Skeletal muscle cell (primary cell): ENCODE measurements at regions not wholly inside any gene's neighbourhood (a gene's known extent, or its start where the extent isn't known, plus 50 kb on each side); places are given as distances from the start of the nearest gene placed in this dataset.
"Not testable (repeated sequence)": the region's sequence is repeated elsewhere in the genome, so short reads cannot be mapped to it uniquely, and the experiment has no call there.

Source experiments
- DNase-seq: peaks from one replicate; pipeline ENCODE4 v3.0.0-alpha.2; 2010; ENCODE audit warnings: low read depth
- H3K4me3 ChIP-seq: 2 replicates; pipeline ENCODE4 v1.5.1; 2011; ENCODE audit warnings: low read depth, mild to moderate bottlenecking, control low read depth, low read length, moderate library complexity

DNA sequence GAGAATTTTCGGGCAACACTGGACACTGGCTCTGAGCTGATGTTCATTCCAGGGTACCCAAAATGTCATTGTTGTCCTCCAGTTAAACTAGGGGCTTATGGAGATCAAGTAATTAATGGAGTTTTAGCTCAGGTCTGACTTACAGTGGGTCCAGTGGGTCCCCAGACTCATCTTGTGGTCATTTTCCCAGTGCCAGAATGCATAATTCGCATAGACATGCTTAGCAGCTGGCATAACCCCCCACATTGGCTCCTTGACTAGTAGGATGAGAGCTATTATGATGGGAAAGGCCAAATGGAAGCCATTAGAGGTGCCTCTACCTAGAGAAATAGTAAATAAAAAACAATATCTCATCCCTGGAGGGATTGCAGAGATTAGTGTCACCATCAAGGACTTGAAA is 818.9 kb downstream of the TMTC2 start:
- DNase-seq = no peak
- H3K4me3 ChIP-seq = no peak overlapping the region

DNA sequence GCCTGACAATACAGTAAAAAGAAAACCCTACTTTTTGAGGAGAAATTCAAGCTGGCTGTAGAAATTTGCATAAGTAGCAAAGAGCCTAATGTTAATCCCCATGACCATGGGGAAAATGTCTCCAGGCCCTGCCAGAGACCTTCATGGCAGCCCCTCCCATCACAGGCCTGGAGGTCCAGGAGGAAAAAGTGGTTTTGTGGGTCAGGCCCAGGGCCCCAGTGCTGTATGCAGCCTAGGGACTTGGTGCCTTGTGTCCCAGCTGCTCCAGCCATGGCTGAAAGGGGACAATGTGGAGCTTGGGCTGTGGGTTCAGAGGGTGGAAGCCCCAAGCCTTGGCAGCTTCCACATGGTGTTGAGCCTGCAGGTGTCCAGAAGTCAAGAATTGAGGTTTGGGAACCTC is 813.2 kb downstream of the TMTC2 start:
- not testable (repeated sequence) for H3K4me3 ChIP-seq, DNase-seq

DNA sequence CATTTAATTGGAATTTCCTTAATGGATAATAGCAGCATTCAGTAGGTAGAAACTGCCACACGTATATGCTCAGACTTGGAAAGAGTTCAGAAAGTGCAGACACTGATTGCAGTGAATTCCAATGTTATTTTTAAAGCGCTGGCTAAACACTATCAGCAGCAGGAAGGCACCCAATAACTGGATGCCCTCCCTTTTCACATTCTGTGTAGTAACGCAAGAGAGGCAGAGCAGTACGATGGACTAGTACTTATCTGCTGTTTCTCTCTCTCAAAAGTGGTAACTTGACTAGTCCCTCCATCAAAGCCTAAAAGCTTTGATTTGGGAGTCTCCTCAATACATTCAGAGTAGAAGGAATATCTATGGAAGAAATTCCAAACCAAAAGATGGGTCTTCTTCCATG is 791.0 kb downstream of the TMTC2 start:
- no peak overlapping the region for H3K4me3 ChIP-seq
- no peak for DNase-seq

DNA sequence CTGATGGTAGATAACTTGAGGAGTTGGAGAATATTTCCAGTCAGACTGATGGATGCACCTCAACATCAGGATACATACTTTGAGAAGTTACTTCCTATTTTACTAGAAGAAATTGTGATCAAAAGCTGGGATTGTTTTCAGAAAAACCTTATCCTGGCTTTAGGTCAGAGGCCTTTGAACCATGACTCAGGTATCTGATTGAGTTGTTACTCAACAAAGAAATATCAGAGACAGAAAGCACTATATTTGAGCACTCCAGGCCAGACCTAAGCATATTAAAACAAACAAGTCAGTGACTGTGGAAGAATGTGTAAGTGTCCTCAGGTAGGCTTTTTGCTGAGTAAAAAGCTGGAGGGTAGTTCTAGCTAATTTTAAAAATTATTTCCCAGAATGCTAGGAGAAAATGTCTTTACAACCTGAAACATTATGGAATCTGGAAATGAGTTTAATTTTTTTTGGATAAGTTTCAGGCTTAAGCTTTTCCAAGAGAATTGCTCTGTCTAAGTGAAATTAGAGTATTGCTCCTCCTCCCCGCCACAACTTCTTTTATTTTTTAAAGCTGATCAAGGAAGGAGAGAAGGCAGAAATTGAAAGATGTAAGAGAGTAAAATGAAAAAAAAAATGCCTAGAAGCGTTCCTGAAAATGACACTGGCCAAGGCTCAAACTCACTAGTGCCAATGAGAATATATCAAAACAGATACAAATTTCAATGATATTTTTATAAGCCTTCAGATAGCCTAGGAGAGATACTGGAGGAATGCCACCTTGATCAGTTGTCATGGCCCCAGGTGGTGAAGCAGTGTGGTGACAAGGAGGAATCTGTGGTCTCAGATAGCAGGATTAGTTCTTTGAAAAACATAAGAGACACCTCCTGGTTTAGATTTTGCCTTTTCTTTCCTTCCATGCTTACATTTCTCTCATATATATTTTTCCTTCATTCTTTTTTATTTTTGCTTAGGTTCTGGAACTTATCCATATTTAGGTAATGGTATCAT is 790.3 kb downstream of the TMTC2 start:
- H3K4me3 ChIP-seq = no peak overlapping the region
- DNase-seq = no peak

DNA sequence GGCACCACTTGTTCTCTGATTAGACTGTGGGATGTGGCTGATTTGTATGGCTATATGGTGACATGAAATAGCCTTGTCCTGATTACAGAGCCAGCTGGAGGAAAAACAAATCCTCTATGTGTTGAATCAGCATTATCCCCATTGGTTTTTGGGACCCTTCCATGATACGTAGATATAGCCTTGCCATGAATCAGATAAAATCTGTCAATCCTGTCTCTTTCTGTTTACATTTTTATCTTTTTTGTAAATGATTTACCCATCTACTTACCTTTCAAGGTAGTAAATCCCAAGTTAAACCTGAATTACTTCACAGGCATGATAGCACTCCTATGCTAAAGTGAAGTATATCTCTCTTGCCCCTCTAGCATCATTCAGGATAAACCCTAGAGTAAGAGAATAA is 789.3 kb downstream of the TMTC2 start:
- no peak for DNase-seq
- no peak overlapping the region for H3K4me3 ChIP-seq

DNA sequence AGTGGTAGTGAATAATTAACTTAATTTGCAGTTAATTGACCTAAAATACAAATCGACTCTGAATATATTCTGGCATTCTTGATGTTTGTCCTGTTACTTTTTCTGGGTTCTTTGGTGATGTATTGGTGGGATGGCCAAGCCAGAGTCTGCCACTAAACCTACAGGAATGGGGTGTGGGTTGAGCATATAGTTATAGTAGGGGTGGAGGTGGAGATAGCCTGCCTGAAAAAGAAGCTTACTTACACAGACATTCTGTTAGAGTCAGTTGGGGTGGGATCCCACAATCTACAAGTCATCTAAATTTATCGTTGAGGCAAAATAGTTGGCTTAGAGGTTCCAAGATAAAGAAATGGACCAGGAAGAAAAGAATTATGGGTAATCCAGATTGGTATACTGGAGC is 787.7 kb downstream of the TMTC2 start:
- no peak overlapping the region for H3K4me3 ChIP-seq
- no peak for DNase-seq

DNA sequence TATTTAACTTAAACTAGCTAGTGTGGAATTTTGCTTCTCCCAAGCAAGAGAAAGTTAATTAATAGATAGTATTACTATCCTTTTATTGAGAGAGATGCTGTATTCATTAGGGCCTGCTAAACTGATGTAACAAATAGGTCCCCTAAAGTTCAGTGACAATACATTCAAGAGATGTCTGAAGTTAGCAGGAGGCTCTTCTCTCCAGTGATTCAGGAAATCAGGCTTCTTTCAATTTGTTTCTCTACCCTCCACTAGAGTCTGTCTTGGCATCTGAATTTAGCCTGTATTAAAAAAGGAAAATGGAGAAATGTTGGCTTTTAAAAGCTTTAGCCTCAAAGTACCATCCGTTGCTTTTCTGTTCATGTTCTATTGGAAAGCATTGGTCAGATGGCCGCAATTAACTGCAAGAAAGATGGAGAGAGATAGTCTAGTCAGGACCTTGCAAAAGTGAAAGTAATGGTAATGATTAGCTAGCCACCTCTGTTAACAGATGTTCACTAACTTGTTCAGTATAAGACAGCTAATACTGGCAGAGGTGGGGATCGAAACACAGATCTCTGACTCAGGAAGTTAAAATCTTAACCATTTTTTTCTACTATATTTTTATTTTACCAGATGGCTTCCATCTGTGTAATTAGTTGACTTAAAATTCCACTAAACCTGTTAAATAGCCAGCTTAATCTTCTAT is 786.8 kb downstream of the TMTC2 start:
- no peak overlapping the region for H3K4me3 ChIP-seq
- no peak for DNase-seq

DNA sequence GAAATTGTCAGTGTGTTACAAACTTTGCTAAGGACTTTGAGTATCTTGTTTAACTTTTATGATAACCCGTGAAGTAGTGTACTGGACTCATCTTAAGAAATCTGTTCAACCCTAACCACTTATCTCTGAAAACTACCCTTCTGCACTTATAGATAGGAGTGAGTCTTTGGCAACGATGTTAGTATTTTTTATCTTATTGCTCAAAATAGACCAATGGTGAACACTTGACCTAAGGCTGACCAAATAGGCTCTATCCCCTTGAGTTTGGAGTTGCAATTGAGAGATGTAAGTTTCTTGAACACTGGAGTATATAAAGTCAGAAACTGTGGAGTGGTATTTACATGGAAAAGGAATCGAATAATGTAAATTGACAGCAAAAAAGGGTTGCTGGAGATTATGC is 786.1 kb downstream of the TMTC2 start:
- H3K4me3 ChIP-seq = no peak overlapping the region
- DNase-seq = no peak

DNA sequence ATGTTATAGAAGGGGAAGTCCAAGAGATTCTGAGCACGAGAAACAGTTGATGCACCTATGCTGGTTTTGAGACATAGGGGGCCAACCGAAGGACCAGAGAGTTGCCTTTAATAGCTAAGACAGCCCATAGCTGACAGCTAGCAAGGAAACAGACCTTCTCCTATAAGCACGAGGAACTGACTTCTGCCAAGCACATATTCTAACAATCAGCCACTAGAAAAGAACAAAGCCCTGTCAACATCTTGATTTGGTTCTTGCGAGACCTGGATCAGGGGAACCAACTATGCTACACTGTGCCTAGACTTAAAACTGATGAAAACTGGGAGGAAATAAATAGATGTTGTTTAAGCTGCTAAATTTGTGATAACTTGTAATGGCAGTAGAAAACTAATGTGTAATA is 785.6 kb downstream of the TMTC2 start:
- H3K4me3 ChIP-seq = no peak overlapping the region
- DNase-seq = no peak

DNA sequence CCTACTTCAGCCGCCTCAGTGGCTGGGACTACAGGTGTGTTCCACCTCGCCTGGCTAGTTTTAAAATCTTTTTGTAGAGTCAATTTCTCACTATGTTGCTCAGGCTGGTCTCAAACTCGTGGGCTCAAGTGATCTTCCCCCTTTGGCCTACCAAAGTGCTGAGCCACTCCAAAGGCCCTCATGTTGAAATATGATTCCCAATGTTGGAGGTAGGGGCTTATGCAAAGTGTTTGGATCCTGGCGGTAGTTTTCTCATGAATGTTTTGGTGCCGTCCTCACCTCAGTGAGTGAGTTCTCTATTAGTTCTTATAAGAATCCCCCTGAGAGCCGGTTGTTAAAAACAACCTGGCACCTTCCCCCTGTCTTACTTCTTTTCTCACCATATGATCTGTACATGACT is 784.6 kb downstream of the TMTC2 start:
- no peak for DNase-seq
- H3K4me3 ChIP-seq = no peak overlapping the region

DNA sequence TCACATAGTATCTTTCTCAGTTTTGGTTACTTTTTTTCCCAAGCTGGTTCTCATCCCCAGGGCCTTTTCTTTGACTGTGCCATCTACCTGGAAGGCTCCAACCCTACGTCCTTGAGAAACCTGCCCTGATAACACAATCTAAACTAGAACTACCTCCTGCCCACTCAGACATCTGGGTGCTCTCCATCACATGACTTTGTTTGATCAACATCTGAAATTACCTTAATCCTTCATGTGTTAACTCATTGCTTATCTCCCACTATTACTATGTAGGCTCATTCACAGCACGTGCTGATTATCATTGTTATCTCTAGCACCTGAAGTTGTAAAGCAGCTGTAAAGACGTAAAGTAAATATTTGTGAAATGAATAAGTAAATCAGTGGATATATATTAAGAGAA is 784.0 kb downstream of the TMTC2 start:
- H3K4me3 ChIP-seq = no peak overlapping the region
- no peak for DNase-seq

DNA sequence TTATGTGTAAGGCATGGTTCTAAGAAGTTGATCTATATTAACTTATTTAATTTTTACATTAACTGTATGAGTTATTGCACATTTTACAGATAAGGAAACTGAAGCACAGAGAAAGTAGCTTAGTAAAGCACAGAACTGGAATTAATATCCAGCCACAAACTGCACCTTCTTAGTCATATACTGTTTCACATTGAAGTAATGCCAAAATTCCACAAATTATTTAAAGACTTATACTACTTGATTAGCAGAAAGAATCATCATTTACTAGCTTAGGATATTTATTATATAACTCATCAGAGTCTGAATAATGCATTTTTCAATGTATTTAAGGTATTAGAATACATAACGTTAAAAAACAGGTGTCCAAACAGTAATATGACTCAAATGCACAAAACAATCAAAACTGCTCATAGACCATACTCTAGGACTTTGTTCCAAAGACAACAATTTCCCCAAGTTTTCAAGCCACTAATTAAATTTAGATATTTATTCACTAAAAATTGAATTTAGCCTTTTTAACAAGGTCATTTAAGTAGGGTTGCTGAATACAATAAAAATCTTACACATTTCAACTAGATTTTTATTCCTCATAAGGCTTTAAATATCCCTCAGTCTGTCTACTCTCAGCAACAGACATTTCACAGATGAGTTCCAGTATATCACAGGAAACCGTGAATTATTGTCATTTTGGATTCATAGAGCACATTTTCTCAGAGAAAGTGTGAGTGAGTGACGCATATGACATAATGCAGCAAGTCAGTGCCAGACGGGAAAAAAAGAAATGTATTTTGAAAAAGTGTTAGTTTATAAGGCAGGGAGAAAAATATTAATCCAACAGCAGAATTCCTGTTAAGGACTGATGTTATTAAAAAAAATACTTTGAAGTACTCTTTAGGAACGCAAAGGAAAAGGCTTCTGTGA is 782.5 kb downstream of the TMTC2 start:
- H3K4me3 ChIP-seq = no peak overlapping the region
- no peak for DNase-seq

DNA sequence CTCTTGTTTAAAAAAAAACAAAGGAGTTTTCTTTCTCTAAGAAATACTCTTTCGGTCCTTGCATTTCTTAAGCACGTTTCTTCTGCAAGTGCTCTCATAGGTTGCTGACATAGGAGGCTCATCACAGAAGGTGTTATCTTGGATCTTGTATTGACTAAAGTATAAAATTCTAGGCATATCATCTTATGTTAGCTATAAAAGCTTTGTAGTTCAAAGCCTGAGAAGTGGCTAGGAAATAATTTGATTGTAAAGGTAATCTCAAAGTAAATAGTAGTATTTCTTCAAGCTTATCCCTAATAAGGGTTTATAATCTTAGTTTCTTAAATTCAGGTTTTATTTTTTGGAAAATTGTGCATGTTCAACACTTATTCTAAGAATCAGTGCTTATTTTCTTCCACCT is 778.9 kb downstream of the TMTC2 start:
- no peak overlapping the region for H3K4me3 ChIP-seq
- no peak for DNase-seq

DNA sequence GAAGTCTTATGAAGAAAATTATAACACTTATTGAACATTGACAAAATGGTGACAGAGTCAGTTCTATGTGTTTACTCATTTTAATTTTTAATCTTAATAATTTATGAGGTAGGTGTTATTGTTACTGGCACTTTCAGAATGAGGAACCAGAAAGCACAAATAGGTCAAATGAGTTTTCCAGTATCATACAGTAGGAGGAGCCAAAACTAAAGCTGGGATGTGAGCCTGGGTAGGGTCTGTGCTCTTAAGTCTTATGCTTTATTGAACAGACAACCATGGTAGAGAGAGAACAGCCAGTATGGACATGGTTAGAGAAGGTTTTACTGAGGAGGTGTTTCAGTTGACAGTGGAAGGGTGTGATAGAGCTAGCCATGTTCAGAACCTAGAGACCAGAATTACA is 775.7 kb downstream of the TMTC2 start:
- DNase-seq = no peak
- no peak overlapping the region for H3K4me3 ChIP-seq

DNA sequence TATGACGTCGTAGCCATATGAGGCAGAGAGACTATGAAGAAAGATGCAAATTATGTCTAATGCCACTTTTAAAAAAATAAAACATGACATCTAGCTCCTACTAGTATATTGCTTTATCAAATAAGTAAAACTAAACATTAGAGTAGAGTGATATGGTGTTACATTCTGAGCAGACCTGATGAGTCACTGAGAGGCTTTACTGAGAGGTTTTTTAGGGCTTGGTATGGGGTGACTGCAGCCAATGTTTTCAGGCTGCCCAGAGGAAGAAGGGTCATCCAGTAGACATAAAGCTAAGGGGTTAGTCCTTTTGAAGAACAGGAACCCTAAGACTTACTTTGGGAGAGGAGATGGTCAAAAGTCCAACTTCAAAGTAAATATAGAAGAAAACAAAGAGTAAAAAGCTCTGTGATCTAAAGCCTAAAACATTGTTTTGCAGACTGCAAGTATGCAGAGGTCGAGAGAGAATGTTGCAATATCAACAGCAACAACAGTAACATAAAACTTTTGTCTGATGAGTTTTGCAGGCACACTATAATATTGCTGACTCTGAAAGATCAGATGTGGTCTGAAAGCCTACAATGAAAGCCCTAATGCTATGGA is 774.7 kb downstream of the TMTC2 start:
- DNase-seq = peak; percentile 9

DNA sequence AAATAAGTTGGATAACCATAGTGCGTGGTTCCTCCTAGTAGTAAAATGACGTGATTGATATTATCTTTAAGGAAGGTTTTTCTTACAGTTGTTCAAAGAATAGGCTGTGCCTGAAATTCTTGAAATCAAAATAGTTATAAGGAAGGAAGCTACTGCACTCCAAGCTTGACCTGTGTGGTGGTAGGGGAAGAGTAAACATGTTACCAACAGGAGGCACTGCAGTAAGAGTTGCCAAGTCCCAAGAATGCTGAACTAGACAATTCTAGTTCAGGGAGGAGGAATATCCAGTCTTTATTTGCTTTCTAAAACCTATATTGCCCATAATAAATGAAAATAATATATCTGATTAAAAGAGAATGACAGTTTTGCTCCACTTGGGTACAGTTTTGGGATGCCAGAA is 764.5 kb downstream of the TMTC2 start:
- DNase-seq = no peak
- H3K4me3 ChIP-seq = no peak overlapping the region

More for the DNA sequence above, 774.7 kb downstream of the TMTC2 start:
- no peak overlapping the region for H3K4me3 ChIP-seq

DNA sequence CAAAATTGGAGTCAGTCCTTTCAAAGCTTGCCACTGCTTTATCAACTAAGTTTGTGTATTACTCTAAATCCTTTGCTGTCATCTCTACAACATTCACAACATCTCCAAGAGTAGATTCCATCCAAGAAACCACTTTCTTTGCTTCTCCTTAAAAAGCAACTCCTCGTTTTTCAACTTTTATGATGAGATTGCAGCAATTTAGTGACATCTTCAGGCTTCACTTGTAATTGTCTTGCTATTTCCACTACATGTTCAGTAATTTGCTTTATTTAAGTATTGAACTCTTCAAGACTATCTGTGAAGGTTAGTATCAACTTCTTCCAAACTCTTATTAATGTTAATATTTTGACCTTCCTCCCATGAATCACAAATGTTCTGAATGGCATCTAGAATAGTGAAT is 747.9 kb downstream of the TMTC2 start:
- DNase-seq = no peak
- no peak overlapping the region for H3K4me3 ChIP-seq

DNA sequence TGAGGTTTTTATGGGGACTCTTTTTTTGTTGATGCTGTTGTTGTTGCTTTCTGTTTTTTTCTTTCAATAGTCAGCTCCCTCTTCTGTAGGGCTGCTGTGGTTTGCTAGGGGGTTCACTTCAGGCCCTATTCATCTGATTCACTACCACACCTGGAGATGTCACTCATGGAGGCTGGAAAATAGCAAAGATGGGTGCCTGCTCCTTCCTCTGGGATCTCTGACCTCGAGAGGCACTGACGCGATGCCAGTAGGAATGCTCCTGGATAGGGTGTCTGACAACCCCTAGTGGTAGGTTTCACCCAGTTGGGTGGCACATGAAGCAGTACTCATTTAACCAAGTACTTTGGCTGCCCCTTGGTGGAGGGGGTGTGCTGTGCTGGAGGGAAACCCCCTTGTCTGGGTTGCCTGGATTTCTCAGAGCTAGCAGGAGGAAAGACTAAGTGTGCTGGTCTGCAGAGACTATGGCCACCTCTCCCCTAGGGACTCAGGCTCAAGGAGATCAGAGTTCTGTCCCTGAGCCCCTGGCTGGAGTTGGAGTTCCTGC is 745.5 kb downstream of the TMTC2 start:
- no peak overlapping the region for H3K4me3 ChIP-seq
- no peak for DNase-seq

DNA sequence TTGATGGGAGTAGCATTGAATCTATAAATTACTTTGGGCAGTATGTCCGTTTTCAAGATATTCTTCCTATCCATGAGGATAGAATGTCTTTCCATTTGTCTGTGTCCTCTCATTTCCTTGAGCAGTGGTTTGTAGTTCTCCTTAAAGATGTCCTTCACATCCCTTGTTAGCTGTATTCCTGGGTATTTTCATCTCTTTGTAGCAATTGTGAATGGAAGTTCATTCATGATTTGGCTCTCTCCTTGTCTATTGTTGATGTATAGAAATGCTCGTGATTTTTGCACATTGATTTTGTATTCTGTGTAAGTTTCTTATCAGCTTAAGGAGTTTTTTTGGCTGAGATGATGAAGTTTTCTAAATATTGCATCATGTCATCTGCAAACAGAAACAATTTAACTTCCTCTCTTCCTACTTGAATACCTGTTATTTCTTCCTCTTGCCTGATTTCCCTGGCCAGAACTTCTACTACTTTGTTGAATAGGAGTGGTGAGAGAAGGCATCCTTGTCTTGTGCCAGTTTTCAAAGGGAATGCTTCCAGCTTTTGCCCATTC is 741.0 kb downstream of the TMTC2 start:
- not testable (repeated sequence) for H3K4me3 ChIP-seq, DNase-seq
